HL-60/S4 treated with phorbol 12-myristate 13-acetate at 8.2 ng/mL for 4 days and 3 days (cell line): ENCODE measurements at regions not wholly inside any gene's neighbourhood (a gene's known extent, or its start where the extent isn't known, plus 50 kb on each side); places are given as distances from the start of the nearest gene placed in this dataset.

Experiments used
- in situ Hi-C: fragments of 300-500 bp; cut with MboI; formaldehyde crosslinking; loops from 2 replicates; pipeline ENCODE4 v1.15.0; 2022; ENCODE audit warnings: low sequenced_read_pairs

- in situ Hi-C loops, result no loop called here
These were observed 72.1 kb upstream of the FHL2 start for GRCh38 chr2:105470979-105471378.

GRCh38 chr2:105469781-105470180 lies 70.9 kb upstream of the FHL2 start:
- in situ Hi-C loops, result no loop called here

- in situ Hi-C loops, result no loop called here
These were observed 69.8 kb upstream of the FHL2 start for GRCh38 chr2:105468582-105469042.

- in situ Hi-C loops, result no loop called here
These were observed 65.5 kb upstream of the FHL2 start for GRCh38 chr2:105464325-105464724.

- in situ Hi-C loops, result no loop called here
These were observed 61.3 kb upstream of the FHL2 start for GRCh38 chr2:105460048-105460732.

GRCh38 chr2:105458076-105458475 lies 59.2 kb upstream of the FHL2 start:
- in situ Hi-C loops, result no loop called here

GRCh38 chr2:105455488-105456003 lies 56.7 kb upstream of the FHL2 start:
- in situ Hi-C loops, result no loop called here

- in situ Hi-C loops, result no loop called here
These were observed 56.1 kb upstream of the FHL2 start for GRCh38 chr2:105454801-105455485.

GRCh38 chr2:105451571-105452166 lies 52.8 kb upstream of the FHL2 start:
- in situ Hi-C loops, result no loop called here

GRCh38 chr2:105450471-105450870 lies 51.6 kb upstream of the FHL2 start:
- in situ Hi-C loops, result no loop called here

- in situ Hi-C loops, result no loop called here
These were observed 50.2 kb upstream of the FHL2 start for GRCh38 chr2:105449076-105449475.
